GM20000 (cell line): ENCODE measurements at regions not wholly inside any gene's neighbourhood (a gene's known extent, or its start where the extent isn't known, plus 50 kb on each side); places are given as distances from the start of the nearest gene placed in this dataset.

ENCODE experiments used
- DNase-seq: peaks from one replicate; pipeline ENCODE4 v3.0.0; 2012; ENCODE audit warnings: low spot score
- CTCF ChIP-seq: IDR thresholded peaks from 2 replicates; pipeline ENCODE4 v1.5.1; 2012; ENCODE audit warnings: mild to moderate bottlenecking, control low read depth; ENCODE audit errors: extremely low read depth, missing control alignments

- TF ChIP-seq CTCF, result no peak
- no peak for DNase-seq
These were observed 78.7 kb upstream of the ASB18 start for GRCh38 chr2:236342951-236343350.

- peak; percentile 49 for TF ChIP-seq CTCF
- peak; percentile 76 for DNase-seq
These were observed 79.4 kb upstream of the ASB18 start for GRCh38 chr2:236343400-236344161.

GRCh38 chr2:236344446-236344845 lies 80.2 kb upstream of the ASB18 start:
- no peak for TF ChIP-seq CTCF
- DNase-seq, result no peak

- no peak for TF ChIP-seq CTCF
- DNase-seq, result no peak
These were observed 81.0 kb upstream of the ASB18 start for GRCh38 chr2:236345081-236345714.

DNA sequence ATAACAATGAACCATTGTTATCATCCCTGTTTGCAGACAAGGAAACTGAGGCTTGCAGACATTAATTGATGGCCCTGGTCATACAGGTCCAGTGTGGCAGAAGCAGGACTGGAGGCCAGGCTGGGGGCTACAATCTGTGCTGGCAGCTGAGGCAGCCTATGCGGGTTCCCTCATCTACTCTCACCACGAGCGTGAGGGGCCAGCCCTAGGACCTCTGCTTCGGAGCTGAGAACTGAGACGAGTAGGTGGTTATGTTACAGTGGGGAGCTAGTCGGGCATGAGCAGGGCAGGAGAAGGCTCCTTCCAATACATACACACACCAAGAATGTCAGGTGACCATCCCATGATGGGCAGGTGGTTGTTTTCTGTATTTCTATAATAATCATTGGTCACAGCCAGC lies 82.2 kb upstream of the ASB18 start:
- no peak for DNase-seq
- no peak for TF ChIP-seq CTCF

- no peak for TF ChIP-seq CTCF
- DNase-seq, result no peak
These were observed 84.1 kb upstream of the ASB18 start for GRCh38 chr2:236348279-236348678.

- TF ChIP-seq CTCF, result no peak
- no peak for DNase-seq
These were observed 84.8 kb upstream of the ASB18 start for GRCh38 chr2:236348976-236349375.
